NCI-H460 (cell line): ENCODE measurements at regions not wholly inside any gene's neighbourhood (a gene's known extent, or its start where the extent isn't known, plus 50 kb on each side); places are given as distances from the start of the nearest gene placed in this dataset.

Source experiments
- DNase-seq: peaks from one replicate; pipeline ENCODE4 v3.0.0-alpha.2; 2016; ENCODE audit warnings: low read depth; ENCODE audit errors: extremely low read depth

- no peak for DNase-seq
Observed at GRCh38 chr20:52867305-52867704, 104.9 kb upstream of the TSHZ2 start.

- DNase-seq: no peak
Observed at GRCh38 chr20:52864916-52865605, 107.1 kb upstream of the TSHZ2 start.

DNA sequence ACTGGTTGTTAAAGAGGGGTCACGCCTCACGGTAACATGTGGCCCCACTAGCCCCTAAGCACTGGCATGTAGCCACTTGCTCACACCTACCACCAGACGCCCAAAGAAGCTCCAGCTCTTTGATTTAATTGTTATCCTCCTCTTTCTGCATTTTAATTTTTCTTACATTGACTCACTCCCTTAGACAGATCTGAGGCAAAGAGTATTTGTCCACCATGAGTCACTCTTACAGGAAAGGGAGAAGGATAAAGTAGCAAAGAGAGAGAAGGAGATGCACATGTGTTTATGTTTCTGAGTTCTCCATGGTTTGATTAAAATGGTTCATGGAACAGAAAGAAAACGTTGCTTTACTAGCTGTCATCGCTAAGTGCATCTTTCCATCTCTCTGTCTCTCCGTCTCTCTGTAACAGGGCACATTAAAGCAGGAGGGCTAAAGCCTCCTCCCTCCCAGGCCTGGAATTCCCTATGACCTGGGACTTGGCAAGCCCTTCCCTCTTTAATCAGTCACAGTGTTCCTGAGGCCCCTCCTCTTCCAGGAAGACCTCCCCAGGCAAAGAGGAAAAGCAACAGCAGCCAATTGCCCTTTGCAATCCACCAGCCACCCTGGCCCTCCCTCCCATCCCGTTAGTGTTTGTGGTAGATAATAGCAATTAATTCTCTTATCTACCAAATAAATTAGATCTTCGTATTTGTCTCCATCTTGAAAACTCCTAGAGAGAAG, 112.8 kb upstream of the TSHZ2 start:
- no peak for DNase-seq

DNA sequence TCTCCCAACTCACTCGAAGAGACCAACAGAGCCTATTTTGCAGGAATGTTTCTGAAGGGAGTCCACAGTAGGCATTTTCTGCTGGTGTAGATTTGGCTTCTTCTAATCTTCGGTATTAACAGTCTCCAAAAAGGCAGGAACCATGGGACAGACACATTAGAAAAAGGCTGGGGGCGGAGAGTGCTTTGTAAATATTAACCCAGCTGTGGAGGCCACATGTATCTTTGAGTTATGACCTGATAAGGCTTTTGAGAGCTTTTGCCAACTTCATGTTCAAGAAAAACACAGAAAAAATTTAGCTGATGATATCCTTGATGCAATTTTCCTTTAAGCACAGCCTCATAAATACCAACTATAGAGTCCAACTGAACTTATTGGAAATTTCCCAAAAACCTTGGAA, 119.4 kb upstream of the TSHZ2 start:
- DNase-seq: no peak

DNA sequence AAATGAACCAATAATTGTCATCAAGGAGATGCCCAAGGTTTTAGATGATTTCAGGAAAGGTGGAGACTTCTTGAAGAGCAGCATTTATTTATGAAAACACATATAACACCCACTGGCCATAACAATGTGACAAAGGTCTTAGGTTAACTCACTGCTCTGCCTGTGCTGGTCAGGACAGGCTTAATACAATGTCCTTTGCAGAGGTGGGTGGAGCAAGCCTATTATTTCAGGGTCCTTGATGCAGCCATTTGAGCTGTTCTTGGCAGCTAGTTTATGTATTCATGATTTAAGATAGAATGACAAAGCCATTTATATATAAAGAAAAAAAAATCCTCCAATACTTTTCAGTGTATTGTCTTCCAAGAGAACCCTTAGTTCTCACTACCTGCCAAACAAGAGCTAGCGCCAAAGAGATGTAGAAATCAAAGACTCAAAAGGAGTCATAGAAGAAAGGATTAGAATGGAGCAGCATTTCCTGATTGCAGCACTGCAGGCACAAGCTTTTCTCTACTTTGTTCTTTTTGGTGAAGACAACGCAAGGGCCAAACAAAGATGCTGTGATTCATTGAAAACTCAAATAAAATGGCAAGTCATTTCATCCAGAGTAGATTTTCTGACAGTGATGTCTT, 124.3 kb upstream of the TSHZ2 start:
- DNase-seq: no peak

- DNase-seq: no peak
Observed at GRCh38 chr20:52847029-52847660, 125.0 kb upstream of the TSHZ2 start.

- no peak for DNase-seq
Observed at GRCh38 chr20:52845044-52845443, 127.1 kb upstream of the TSHZ2 start.

- no peak for DNase-seq
Observed at GRCh38 chr20:52843425-52843824, 128.7 kb upstream of the TSHZ2 start.

DNA sequence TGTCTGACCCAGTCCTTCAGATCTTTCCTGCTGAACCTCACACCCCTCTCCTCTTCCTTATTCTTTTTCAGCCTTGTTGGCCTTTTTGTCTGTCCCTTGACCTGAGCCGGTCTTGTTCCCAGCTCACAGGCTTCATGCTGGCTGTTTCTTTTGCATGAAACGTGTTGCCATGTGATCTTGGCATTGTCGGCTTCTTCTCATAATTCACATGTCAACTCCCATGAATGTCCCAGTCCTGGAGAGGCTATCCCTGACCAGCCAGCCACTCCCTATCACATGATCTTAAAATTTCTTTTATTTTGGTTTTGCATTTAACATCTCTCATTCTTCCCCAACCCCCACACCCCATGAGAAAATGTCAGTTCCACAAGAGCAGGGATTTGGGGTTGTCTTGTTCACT, 131.2 kb upstream of the TSHZ2 start:
- DNase-seq: no peak

GRCh38 chr20:52840041-52840440, 132.1 kb upstream of the TSHZ2 start:
- DNase-seq: no peak

DNA sequence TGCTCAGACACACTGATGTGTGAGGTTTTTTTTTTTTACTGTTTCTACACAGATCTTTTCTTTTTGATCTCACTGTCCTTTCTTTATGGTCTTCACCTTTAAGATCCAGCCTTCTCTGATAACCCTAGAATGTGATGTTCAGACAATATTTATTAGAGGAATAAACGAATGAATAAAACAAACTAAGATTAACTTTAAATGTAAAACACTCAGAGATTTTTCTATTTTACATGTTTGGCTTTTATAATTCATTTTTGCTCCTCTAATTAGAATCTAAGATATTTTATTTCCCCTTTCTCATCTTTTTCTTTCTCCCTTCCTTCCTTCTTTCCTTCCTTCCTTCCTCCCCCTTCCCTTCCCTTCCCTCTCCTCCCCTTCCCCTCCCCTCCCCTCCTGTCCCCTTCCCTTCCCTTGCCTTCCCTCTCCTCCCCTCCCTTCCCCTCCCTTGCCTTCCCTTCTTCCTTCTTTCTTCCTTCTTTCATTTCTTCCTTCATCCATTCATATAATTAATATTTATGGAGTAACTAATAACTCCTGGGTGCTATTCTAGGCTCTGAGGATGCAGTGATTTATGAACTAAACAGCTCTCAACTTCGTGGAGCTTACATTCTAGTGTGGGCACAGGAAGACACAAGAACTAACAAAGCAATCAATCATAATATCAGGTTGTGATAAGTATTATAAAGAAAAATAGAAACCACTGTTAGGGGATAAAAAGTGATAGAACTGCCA, 133.5 kb upstream of the TSHZ2 start:
- DNase-seq: no peak

GRCh38 chr20:52837378-52837777, 134.8 kb upstream of the TSHZ2 start:
- DNase-seq: no peak

- no peak for DNase-seq
Observed at GRCh38 chr20:52833901-52834300, 138.3 kb upstream of the TSHZ2 start.

DNA sequence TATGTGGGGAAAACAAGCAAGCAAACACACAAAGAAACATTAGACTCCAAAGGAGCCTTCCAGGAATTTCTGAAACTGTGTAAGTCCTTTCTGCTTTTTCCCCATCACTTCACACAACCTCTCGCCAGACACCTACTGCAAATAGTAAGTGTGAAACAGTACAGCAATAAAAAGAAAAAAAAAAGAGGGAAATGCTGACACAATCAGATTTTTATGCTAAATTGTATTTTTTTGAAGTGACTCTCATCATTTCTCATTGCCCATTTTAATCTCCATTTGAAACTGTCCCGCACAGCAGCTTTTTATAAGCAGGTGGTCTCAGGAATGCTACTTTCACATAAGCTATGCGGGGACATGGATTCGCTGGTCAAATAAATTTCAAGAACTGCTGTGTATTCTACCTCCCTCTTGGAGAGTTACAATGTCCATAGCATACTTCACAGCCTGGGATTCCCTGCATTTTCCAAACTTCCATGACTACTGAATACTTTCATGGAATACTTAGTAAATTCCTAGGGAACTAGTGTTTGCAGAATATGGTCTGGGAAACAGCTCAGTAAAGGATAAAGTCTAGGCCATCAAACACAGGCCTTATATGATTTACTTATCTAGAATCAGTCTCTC, 139.9 kb upstream of the TSHZ2 start:
- no peak for DNase-seq

DNA sequence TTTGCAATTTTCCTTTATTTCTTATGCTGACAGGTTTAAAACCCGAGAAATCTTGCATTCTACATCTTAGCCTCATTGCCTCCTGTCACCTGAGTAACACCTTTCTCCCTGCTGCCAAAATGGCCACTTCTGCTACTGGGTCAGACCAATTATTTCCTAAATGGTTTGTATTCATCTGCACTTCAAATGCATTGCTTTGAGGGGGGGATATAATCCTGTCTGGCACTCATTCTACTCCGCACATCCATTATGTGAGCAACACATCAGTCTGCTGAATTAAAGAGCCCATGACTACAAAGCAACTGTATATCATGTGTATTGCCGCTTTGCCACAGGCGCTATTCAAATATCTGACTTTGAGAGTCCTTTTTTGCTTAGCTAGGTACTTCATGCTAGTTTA, 141.6 kb upstream of the TSHZ2 start:
- no peak for DNase-seq

GRCh38 chr20:52829111-52829510, 143.0 kb upstream of the TSHZ2 start:
- no peak for DNase-seq

DNA sequence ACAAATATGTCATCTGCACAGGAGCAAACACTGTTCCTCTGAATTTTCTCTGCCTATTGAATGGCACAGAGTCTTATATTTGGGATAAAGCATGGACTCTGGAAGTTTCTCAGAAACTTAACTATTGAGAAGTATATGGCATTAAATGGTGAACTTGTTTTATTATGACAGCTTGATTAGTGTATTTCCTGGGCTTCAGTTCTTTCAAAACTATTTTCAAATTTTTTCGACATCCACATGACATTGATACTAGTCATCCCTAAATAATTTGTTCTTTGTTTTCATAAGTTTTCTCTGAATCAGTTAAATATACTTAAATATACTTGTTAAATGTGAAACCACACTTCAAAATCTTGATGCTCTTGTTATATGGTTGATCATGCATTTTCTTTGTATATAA, 144.0 kb upstream of the TSHZ2 start:
- no peak for DNase-seq

GRCh38 chr20:52826722-52827121, 145.4 kb upstream of the TSHZ2 start:
- DNase-seq: no peak

- DNase-seq: no peak
Observed at GRCh38 chr20:52826321-52826720, 145.8 kb upstream of the TSHZ2 start.

- no peak for DNase-seq
Observed at GRCh38 chr20:52824494-52825216, 147.5 kb upstream of the TSHZ2 start.
